Body of pancreas (tissue), 4 donors: ENCODE measurements at regions not wholly inside any gene's neighbourhood (a gene's known extent, or its start where the extent isn't known, plus 50 kb on each side); places are given as distances from the start of the nearest gene placed in this dataset.

Source experiments
- POLR2A ChIP-seq, 3 donors: fragments of 450-650 bp; IDR thresholded peaks; one replicate each; pipeline ENCODE4 v1.6.1; 2016; ENCODE audit warnings: antibody characterized with exemption in 3 of 3, mild to moderate bottlenecking in 2 of 3
- TF ChIP-seq, protein P1 (sequence below), 7 experiments: fragments of 450-650 bp in 4 of 7; fragments of 200-600 bp in 3 of 7; sonication (generic) in 3 of 7; IDR thresholded peaks; one replicate each; pipeline ENCODE4 v1.5.1; 2016 to 2019; ENCODE audit warnings: antibody characterized with exemption in 7 of 7

DNA sequence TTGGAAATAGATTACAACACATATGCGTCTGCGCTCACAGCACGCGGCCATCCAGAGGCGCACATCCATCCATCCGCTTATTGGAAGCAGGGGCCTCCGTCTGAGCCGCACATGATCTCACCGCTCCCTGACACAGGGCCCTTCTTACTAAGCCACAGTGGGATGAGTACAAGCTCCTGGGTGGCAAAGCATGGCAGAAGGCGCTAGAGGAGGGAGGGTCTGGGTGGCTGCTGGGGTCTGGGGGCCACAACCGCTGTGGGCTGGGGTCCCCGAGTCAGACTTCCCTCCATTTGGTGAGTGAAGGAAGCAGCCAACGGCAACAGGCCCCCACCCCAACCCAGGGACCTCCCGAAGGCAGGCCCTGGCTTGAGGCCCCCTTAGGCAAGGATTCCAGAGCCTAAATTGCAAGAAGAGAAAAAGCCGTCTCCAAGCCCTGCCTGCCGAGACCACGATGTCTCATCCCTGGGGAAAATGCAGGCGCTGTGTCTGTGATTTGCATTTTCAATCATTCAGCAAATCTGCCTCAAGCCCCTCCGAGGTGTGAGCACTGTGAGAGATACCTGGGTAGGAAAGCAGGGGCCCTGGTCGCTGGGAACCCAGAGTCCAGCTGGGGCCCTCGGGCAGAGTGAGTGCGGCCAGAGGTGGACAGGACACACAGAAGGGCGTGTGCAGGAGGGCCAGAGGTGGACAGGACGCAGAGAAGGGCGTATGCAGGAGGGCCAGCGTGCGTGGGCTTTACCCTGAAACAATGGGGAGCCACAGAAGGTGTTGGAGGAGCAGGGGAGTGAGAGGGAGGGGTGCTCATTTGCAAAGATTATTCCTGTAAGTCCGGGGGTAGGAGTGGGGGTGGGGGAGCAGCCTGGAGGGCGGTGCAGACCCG is 135.7 kb downstream of the OLFM1 start:
- TF ChIP-seq, protein P1, sequence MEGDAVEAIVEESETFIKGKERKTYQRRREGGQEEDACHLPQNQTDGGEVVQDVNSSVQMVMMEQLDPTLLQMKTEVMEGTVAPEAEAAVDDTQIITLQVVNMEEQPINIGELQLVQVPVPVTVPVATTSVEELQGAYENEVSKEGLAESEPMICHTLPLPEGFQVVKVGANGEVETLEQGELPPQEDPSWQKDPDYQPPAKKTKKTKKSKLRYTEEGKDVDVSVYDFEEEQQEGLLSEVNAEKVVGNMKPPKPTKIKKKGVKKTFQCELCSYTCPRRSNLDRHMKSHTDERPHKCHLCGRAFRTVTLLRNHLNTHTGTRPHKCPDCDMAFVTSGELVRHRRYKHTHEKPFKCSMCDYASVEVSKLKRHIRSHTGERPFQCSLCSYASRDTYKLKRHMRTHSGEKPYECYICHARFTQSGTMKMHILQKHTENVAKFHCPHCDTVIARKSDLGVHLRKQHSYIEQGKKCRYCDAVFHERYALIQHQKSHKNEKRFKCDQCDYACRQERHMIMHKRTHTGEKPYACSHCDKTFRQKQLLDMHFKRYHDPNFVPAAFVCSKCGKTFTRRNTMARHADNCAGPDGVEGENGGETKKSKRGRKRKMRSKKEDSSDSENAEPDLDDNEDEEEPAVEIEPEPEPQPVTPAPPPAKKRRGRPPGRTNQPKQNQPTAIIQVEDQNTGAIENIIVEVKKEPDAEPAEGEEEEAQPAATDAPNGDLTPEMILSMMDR (IDR thresholded peaks at IDR 0.05) = no peak
- no peak for TF ChIP-seq POLR2A (IDR thresholded peaks at IDR 0.05)
